ENCODE measurements at regions not wholly inside any gene's neighbourhood (a gene's known extent, or its start where the extent isn't known, plus 50 kb on each side); places are given as distances from the start of the nearest gene placed in this dataset.
"Not testable (repeated sequence)": the region's sequence is repeated elsewhere in the genome, so short reads cannot be mapped to it uniquely, and the experiment has no call there.

DNA sequence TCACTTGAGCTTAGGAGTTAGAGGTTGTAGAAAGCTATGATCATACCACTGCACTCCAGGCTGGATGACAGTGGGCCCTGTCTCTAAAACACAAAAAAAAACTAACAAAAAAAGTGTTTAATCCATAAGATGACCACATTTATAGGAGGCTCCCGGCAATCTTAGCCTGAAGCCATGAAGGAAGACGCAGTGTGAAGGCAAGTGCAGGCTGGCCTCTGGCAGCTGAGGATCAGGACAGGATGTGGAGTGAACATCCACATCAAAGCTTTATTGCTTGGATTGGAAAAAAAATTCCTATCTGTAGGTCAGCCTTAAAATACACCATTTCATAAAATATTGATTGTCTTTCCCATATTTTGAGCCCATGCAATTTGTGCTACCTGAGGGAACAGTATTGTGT lies 115.9 kb upstream of the SIMC1 start:
- TF ChIP-seq, protein P1, sequence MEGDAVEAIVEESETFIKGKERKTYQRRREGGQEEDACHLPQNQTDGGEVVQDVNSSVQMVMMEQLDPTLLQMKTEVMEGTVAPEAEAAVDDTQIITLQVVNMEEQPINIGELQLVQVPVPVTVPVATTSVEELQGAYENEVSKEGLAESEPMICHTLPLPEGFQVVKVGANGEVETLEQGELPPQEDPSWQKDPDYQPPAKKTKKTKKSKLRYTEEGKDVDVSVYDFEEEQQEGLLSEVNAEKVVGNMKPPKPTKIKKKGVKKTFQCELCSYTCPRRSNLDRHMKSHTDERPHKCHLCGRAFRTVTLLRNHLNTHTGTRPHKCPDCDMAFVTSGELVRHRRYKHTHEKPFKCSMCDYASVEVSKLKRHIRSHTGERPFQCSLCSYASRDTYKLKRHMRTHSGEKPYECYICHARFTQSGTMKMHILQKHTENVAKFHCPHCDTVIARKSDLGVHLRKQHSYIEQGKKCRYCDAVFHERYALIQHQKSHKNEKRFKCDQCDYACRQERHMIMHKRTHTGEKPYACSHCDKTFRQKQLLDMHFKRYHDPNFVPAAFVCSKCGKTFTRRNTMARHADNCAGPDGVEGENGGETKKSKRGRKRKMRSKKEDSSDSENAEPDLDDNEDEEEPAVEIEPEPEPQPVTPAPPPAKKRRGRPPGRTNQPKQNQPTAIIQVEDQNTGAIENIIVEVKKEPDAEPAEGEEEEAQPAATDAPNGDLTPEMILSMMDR (IDR thresholded peaks at IDR 0.05): not testable (repeated sequence)
- not testable (repeated sequence) for TF ChIP-seq POLR2A (IDR thresholded peaks at IDR 0.05)

Measured in lower leg skin (tissue), 3 donors.